ENCODE measurements at regions not wholly inside any gene's neighbourhood (a gene's known extent, or its start where the extent isn't known, plus 50 kb on each side); places are given as distances from the start of the nearest gene placed in this dataset.

GRCh38 chr2:128402911-128403670, 84.4 kb upstream of the HS6ST1 start:
- DNase-seq = no peak

DNA sequence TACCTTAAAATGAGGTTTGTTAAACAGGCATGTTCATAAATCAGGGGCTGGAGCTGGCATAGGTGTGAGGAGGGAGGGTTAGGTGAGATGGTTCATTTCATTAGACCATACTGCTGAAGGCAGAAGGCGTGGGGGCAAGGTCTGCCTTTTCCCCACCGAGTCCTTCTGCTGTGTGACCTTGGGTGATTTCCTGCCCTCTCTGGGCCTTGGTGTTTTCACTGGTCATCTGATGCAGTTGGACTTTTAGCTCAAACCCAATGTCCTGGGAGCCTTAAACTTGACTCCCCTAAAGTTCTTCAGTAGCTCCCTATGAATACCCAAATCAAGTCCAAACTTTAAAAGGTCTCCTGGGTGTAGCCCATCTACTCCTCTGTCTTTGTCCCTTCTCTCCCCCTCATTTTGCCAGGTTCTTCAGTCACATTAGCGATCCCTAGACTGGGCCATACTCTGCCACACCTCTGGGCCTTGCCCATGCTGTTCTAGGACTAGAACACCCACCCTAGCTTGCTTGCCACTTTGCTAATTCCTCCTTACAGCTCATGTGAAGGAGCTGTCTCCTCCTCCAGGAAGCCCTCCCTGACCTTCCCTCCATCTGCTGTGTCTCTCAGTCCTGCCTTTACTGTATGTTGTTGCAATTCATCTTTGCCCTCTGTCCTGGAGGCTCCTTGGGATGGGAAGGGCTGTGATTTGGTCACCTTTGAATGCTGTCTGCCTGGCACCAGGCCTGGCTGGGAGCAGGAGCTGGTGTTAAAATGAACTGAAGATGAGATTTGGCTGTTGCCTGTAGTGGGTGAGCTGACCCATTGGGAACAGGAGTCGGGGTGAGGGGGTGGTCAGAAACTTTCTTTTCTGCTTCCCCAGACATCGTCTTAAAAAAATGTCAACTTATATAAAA, 85.4 kb upstream of the HS6ST1 start:
- no peak for DNase-seq

DNA sequence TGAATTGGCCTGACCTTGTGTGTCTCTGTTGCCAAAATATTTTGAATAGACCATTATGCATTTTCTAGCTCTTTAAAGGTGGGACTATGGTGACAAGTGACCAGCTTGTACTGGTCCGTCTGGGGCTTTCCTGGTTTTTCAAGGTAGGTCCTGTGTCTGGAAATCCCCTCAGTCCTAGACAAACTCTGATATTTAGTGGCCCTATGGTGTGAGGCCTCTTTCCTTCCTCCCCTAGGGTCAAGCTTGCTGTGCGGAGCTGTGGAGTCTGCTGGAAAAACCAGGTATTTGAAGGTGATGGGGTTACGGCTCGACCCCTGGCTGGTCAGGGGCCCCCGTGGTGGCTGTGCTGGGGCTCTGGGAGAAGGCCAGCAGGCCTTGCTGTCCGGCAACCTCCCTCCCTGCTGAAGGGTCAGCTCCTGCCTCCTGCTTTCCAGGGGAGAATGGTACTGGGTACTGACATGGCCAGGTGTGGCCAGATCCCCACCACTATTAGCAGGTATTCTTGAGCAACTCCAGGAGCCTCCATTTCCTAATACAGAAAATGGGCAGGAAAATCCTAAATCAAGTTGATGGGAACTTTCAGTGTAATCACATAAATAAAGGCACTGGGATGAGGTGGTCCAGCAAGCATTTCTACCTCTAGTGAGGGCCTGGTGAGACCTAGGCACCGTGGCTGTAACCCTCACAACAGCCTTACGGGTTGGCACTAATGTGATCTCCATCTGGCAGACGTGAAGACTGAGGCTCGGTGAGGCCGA, 86.2 kb upstream of the HS6ST1 start:
- no peak for DNase-seq

DNA sequence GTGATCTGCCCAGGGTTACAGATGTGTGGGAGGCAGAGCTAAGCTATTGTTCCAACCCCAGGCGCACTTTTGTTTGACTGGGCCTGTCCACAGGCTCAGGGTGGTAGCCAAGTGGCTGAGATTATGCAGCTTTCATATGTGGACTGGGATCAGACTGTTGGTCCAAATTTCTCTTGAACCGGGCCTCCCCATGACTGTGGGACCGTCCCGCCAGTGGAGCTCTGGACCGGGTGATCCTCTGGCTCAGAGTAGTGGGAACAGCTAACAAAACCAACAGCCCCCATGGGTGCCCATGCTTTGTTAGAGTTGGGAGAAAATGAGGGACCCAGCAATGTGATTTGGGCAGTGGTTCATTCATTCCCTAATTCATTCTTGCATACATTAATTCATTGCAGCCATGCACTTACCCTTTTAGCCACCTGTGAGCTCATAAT, 86.8 kb upstream of the HS6ST1 start:
- no peak for DNase-seq

DNA sequence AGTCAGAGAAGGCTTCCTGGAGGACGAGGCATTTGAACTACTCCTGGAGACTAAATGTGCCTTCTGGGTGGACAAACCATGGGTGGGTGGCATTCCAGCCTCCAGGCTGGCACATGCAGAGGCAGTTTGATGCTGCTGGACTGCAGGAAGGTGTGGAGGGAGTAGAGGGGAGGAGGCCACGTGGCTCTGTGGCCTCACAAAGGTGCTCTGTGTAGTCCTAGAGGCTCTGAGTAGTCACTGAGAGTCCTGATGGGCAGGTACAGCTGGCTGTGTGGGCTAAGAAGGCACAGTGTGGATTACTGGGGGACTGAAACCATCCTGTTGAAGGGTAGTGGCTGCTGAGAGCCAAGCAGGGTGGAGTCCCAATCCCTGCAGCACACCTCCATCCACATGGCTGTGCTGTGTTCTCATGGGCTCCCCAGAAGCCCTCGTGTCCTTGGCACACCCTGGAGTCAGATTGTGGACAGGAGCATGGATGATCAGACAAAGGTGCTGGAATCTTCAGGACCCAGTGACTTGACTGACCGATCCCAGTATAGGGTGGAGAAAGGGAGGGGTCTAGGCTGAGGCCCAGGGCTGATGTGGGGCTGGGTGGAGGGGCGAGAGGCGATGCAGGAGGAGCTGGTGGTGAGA, 87.4 kb upstream of the HS6ST1 start:
- DNase-seq = no peak

DNA sequence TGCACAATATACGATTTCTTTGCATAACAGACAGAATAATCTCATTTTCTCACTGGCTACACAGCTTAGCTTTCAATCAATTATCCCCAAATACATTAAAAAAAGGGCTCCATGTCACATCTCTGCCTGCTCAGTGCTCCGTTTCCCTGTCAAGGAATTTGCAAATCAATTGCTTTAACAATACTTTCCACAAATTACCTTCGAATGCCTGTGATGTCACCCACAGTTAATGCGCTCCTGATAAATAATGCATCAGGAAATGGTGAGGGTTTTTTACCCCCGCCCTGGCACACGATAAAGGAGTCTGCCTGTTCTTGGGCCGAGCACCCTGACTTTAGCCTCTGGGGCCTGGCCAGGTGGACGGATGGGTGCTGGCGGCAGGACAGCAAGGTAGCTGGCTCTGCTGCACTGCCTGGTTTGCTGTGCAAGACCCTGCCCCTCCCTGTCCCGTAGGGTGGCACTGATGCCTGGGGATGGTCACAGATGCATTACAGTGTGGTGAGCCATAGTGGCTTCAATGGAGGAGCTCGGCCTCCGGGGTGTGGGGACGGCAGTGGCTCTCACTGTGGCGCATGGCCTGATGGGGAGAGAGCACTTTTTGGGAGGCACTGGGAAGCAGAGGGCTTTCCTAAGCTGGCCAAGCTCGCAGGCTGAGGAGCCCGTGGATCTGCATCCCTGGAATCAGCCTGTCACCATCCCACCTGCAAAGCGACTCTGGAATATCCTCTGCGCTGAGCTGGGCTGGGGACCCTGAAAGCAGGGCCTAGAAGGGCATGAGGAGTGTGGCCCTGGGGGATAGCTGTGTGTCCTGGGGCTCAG, 88.3 kb upstream of the HS6ST1 start:
- no peak for DNase-seq

DNA sequence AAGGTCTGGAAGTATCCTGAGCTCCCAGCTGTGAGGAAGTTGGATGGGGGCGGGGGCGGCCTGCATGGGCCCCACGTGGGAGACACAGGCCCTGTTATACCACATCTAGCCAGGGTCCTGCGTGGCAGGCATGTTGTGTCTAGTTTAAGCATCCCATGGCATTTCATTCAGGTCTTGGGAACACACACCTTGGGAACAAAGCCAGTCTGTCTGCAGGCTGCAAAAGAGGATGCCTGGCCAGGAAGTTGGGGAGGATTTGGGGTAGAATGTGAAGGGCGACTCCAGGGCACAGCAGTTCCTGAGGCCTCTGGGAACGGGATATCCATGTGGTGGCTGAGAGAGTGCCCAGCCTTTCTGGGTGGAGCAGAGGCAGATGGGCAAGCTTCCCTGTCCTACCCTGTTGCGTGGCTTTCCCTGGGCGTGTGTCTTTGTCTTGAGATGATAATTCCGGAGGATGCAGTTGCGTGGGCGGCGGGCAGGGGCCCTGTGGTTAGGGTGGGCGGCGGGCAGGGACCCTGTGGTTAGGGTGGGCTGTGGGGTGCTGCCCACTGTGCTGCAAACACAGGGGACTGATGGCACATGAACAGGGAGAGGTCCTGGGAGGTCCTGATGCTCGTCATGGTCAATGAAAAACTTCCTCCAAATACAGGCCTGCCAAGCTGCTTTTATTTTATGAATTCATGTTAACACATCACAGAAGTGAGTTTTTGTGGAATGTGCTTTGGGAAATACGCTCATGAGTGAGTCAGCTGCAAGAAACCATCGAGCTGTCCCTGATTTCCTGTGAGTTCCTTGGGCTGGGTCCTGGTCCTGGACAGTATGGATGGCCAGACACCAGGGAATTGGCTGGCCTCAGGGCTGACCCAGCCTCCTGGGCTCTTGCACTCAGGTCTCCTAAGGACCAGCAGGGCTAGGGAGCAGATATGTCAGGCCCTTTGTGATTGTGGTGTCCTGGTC, 90.0 kb upstream of the HS6ST1 start:
- no peak for DNase-seq

DNA sequence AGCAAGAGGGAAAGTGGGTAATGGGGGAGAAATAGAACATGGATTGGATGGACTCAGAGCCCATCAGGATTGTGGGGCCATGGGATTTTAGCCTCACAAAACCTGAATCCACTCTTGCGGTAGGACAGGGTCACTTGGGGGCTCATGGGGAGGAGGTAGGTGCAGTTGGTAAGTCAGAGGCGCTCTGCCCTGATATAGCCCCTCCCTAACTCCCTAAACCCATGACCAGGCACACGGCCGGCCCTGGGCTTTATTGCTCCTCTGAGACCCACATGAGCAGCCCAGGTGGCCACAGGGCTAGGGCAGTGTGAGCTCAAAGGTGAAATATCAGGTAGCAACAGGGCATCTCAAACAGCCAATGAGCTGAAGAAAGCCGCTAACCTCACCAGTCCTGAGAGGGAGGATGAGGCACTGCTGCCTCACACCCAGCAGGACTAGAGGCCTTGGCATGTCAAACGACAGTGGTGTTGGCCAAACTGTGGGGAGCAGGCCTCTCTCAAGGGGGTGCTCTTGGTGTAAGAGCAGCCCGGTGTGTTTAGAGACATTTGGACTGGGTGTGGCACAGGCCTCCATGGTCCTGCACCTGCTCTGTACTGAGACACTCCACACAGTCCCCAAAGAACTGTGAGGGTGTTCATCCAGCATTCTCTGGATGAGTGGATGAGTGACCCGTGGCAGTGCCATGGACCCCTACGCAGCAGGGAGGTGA, 90.8 kb upstream of the HS6ST1 start:
- no peak for DNase-seq

DNA sequence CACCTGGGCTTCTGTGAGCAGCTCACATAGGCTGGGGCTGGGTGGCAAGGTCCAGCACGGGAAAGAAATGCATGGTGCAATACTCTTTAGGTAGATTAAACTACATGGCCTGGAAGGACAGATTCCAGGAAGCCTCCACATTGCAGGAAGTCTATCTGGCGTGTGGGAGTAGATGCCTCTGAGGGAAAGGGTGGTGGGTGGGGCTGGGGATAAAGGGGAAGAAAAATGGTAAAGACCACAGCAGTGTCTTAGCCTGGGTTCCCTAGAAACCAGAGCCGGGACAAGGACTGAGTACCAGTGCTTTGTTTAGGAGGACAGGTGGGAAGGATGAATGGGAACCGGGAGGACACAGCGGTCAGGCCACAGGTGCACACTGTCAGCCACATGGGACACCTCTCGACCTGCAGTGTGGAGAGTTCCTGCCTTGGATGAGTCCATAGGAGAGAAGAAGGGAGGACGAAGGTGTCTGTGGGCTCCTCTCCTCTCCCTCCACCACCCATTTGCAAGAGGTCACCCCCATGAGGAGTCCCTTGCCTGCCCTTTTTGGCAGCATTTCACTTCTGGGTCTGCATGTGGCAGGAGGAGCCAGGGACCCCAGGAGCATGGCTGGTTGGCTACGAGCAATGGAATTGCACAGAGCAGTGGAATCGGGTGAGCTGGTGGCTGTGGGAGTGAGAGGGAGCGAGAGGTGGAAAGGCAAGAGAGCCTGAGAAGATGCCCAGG, 91.5 kb upstream of the HS6ST1 start:
- DNase-seq = no peak

DNA sequence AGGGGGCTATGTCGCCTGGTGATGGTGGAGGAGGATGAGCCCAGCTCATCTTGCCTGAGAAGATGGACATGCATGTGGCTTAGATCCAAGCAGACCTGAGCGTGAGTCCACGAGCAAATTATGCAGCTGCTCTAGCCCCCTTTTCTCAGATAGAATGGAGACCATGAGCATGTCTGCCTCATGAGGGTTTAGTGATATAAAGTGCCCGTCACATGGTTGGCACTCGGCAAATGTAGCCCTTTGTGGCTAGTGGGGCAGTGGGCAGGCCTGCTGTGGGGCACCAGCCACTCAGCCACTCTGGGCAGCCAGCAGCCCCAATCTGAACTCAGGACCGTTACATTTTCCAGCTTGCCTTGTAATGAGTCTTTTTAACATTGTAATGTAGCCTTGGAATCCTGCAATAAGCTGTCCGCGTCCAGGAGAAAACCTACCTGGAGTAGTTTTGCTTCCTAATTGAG, 92.1 kb upstream of the HS6ST1 start:
- no peak for DNase-seq

DNA sequence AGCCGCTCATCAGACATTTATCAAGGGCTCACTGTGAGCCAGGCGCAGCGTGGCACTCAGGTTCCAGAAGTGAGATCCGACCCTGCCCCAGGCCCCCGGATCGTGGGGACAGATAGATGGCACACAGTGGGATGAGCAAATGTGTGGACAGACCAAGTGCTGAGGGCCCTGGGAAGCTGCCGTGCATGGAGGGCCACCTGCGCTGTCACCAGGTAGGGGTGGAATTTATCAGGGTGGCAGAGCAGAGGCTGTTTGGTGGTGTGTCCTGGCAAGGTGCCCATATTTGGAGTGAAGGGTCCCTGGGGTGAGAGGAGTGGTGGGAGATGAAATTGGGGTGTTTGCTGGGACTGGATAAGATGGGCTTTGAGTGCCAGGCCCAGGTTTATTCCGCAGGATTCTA, 92.8 kb upstream of the HS6ST1 start:
- DNase-seq = no peak

DNA sequence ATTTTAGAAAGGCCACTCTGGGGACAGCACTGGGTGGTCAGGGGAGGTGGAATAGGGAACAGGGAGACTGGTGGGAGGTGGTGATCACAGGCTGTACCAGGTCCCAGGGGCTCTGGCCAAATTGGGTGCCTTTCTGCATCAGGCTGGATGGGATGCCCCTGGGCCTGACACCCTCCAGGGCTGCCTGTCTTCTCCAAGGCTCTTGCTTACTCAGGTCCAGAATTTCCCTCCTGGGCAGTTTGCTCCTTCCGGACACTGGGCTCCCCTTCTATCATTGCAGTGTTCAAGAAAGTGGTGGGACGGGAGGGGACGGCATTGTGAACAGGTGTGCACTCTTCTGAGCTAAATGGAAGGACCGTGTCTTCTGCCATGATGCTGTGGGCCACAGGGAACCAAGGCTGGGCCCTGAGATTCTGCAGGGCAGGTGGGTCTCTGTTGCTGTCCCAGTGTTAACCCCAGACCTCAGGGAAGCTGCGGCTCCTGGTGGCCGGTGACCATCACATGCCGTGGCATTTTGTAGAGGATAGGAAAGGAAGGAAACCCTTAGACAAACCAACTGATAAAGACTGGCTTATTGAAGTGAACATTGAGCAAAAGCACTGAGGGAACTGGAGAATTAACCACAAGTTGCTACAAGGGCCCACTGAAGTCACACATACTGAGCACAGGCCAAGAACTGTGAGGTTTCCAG, 93.7 kb upstream of the HS6ST1 start:
- DNase-seq = no peak

DNA sequence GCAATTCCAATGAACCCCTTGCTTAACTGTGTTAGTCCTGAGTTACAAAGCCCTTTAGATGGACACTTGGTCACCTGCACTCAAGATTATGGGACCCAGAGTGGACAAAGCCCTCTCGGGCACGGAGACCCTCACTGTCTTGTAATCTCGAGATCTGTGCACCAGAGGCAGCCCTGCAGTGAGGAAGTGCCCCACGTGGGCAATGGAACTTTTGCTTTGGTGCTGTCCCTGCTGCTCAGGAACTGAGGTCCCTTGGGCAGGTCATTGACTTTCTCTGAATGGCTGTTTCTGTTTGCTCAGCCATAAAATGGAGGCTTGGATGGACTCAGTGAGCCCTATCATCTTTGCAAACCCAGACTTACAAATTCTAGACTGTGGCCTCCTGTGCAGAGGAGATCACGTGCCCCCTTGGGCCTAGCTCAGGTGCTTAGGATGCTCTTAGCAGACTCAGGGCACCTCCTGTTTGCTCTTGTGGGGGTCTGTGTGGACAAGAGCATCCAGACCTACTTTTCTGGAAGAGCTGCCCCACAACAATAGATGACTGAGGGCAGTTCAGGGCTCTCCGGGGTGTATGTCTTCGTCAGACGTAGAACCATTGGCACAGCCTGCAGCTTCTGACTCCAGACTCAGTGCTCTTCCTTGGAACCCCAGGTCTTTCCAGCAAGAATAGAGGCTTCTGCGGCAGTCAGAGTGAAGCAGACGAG, 94.5 kb upstream of the HS6ST1 start:
- no peak for DNase-seq

GRCh38 chr2:128413718-128414341, 95.2 kb upstream of the HS6ST1 start:
- no peak for DNase-seq

DNA sequence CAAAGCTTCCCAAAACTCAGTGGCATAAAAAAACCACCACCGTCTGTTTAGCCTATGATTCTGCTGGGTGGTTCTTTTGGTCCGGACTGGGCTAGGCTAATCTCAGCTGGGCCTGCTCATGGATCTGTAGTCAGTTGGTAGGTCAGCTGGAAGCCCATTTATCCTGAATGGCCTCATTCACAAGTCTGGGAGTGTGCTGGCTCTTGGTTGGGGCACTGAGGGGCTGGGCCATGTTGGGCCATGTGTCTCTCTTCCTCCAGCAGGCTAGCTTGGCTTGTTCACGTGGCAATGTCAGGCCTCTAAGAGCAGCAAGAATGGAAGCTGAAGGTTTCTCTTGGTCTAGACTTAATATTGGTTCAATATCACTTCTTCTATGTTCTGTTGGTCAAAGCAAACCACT, 95.7 kb upstream of the HS6ST1 start:
- DNase-seq = no peak

DNA sequence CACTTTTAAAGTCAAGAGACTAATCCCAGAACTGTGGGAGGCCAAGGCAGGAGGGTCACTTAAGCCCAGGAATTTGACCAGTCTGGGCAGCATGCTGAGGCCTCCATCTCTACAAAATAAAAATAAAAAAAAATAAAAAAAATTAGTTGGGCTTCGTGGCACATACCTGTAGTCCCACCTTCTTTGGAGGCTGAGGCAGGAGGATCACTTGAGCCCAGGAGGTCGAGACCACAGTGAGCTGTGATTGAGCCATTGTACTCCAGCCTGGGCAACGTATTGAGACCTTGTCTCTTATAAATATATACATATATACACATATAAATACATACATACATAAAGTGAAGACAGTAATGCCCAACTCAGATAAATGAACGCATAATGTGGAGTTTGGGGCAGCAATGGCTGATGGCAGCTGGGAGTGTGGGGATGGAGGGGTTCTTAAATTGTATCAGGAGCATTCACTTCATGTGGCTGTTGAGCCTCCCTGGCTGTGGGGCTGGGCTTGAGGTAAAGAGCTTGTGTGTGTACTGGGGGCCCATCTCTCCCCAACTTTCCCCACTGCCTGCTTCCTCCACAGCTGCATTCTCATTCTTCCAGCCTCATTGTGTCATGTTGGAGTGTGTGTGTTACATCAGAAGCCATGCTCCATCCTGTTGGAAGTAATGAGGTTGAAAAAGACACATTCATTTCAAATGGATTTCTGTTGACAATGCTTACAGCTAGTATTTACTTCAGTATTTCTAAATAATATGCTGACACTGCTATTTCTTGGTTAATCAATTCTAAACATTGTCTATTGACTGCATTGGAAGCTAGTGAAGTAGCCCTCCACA, 96.5 kb upstream of the HS6ST1 start:
- no peak for DNase-seq

DNA sequence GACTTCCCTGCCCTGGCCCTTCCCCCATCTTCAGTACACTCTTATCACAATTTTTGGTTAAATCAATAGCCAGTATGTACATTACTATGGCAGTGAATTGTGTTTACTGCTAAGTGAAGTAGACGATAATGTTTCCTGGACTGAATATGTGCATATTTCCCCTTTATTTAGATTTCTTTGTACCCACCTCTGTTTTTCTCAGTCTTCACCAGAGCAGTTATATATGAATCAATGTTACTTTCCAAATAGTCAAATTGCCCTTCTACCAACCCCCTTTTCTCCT, 97.1 kb upstream of the HS6ST1 start:
- DNase-seq = no peak

All from CD4-positive, alpha-beta T cell treated with Interferon gamma for 1 hour (primary cell).